ENCODE measurements at regions not wholly inside any gene's neighbourhood (a gene's known extent, or its start where the extent isn't known, plus 50 kb on each side); places are given as distances from the start of the nearest gene placed in this dataset.
A peak's percentile ranks its signal among the peaks of the same experiment; 100 is the strongest.

- Histone ChIP-seq H3K79me2 (ENCODE audit: insufficient read depth, low read length) (no peaks in the 10 kb centered on the region), H3K27ac (ENCODE audit: low read length) (no peak overlapping the region), H3K9ac (ENCODE audit: low read depth, low read length) (no peak overlapping the region), H3K27me3 (ENCODE audit: insufficient read depth, low read length, poor library complexity) (no peaks in the 10 kb centered on the region), H3K36me3 (ENCODE audit: insufficient read depth, low read length) (no peaks in the 10 kb centered on the region), H3K4me1 (ENCODE audit: insufficient read depth, low read length) (no peaks in the 10 kb centered on the region), H3K4me2 (ENCODE audit: insufficient read depth, low read length) (no peak overlapping the region), H2AFZ (ENCODE audit: low read depth, low read length) (no peak overlapping the region), H3K4me3 (ENCODE audit: low read depth in 1 of 2, low read length in 2 of 2) (no peak overlapping the region), H3K9me3 (ENCODE audit: insufficient read depth, low read length, severe bottlenecking) (no peaks in the 10 kb centered on the region), H4K20me1 (ENCODE audit: insufficient read depth, low read length) (no peaks in the 10 kb centered on the region)
- no peak for DNase-seq
- TF ChIP-seq CTCF (IDR thresholded peaks at IDR 0.05; ENCODE audit: borderline replicate concordance, extremely low read depth, low read length, poor library complexity, severe bottlenecking), result no peak
- no peak for TF ChIP-seq EZH2 (IDR thresholded peaks at IDR 0.05; ENCODE audit: borderline replicate concordance, low read depth, low read length, severe bottlenecking)
- no peak; the same call in 2 of the 3 replicates for ATAC-seq (ENCODE audit: insufficient read depth, low read depth)
Observed at GRCh38 chr6:19472153-19472552, 365.0 kb upstream of the ID4 start.

- Histone ChIP-seq H3K36me3 (ENCODE audit: insufficient read depth, low read length) (no peaks in the 10 kb centered on the region), H3K9me3 (ENCODE audit: insufficient read depth, low read length, severe bottlenecking) (no peaks in the 10 kb centered on the region), H4K20me1 (ENCODE audit: insufficient read depth, low read length) (no peaks in the 10 kb centered on the region), H3K4me3 (ENCODE audit: low read depth in 1 of 2, low read length in 2 of 2) (no peak overlapping the region), H3K27ac (ENCODE audit: low read length) (no peak overlapping the region), H3K79me2 (ENCODE audit: insufficient read depth, low read length) (no peaks in the 10 kb centered on the region), H3K27me3 (ENCODE audit: insufficient read depth, low read length, poor library complexity) (no peaks in the 10 kb centered on the region), H3K4me1 (ENCODE audit: insufficient read depth, low read length) (no peaks in the 10 kb centered on the region), H2AFZ (ENCODE audit: low read depth, low read length) (no peak overlapping the region), H3K4me2 (ENCODE audit: insufficient read depth, low read length) (no peak overlapping the region), H3K9ac (ENCODE audit: low read depth, low read length) (no peak overlapping the region)
- ATAC-seq (ENCODE audit: insufficient read depth, low read depth) (no peak), DNase-seq (no peak)
- TF ChIP-seq EZH2 (IDR thresholded peaks at IDR 0.05; ENCODE audit: borderline replicate concordance, low read depth, low read length, severe bottlenecking) (no peak), CTCF (IDR thresholded peaks at IDR 0.05; ENCODE audit: borderline replicate concordance, extremely low read depth, low read length, poor library complexity, severe bottlenecking) (peak; percentile 29)
Observed at GRCh38 chr6:19472850-19473249, 364.3 kb upstream of the ID4 start.

- DNase-seq, result no peak
- Histone ChIP-seq H3K36me3 (ENCODE audit: insufficient read depth, low read length) (no peaks in the 10 kb centered on the region), H2AFZ (ENCODE audit: low read depth, low read length) (no peak overlapping the region), H3K4me3 (ENCODE audit: low read depth in 1 of 2, low read length in 2 of 2) (no peak overlapping the region), H3K9ac (ENCODE audit: low read depth, low read length) (no peak overlapping the region), H3K4me1 (ENCODE audit: insufficient read depth, low read length) (no peaks in the 10 kb centered on the region), H3K79me2 (ENCODE audit: insufficient read depth, low read length) (no peaks in the 10 kb centered on the region), H3K9me3 (ENCODE audit: insufficient read depth, low read length, severe bottlenecking) (no peaks in the 10 kb centered on the region), H4K20me1 (ENCODE audit: insufficient read depth, low read length) (no peaks in the 10 kb centered on the region), H3K27me3 (ENCODE audit: insufficient read depth, low read length, poor library complexity) (no peaks in the 10 kb centered on the region), H3K4me2 (ENCODE audit: insufficient read depth, low read length) (no peak overlapping the region), H3K27ac (ENCODE audit: low read length) (no peak overlapping the region)
- ATAC-seq (ENCODE audit: insufficient read depth, low read depth), result no peak
- TF ChIP-seq CTCF (IDR thresholded peaks at IDR 0.05; ENCODE audit: borderline replicate concordance, extremely low read depth, low read length, poor library complexity, severe bottlenecking) (no peak), EZH2 (IDR thresholded peaks at IDR 0.05; ENCODE audit: borderline replicate concordance, low read depth, low read length, severe bottlenecking) (no peak)
Observed at GRCh38 chr6:19477563-19477962, 359.6 kb upstream of the ID4 start.

- H4K20me1 ChIP-seq (ENCODE audit: insufficient read depth, low read length), result no peaks in the 10 kb centered on the region
- ATAC-seq (ENCODE audit: insufficient read depth, low read depth), result no peak
- H3K36me3 ChIP-seq (ENCODE audit: insufficient read depth, low read length), result no peaks in the 10 kb centered on the region
- DNase-seq, result no peak
- no peaks in the 10 kb centered on the region for H3K79me2 ChIP-seq (ENCODE audit: insufficient read depth, low read length)
- no peaks in the 10 kb centered on the region for H3K9me3 ChIP-seq (ENCODE audit: insufficient read depth, low read length, severe bottlenecking)
- no peak overlapping the region for H3K27ac ChIP-seq (ENCODE audit: low read length)
- no peak overlapping the region for H3K4me2 ChIP-seq (ENCODE audit: insufficient read depth, low read length)
- no peak overlapping the region for H2AFZ ChIP-seq (ENCODE audit: low read depth, low read length)
- H3K9ac ChIP-seq (ENCODE audit: low read depth, low read length), result no peak overlapping the region
- TF ChIP-seq CTCF (IDR thresholded peaks at IDR 0.05; ENCODE audit: borderline replicate concordance, extremely low read depth, low read length, poor library complexity, severe bottlenecking) (no peak), EZH2 (IDR thresholded peaks at IDR 0.05; ENCODE audit: borderline replicate concordance, low read depth, low read length, severe bottlenecking) (no peak)
- no peaks in the 10 kb centered on the region for H3K4me1 ChIP-seq (ENCODE audit: insufficient read depth, low read length)
- no peaks in the 10 kb centered on the region for H3K27me3 ChIP-seq (ENCODE audit: insufficient read depth, low read length, poor library complexity)
- no peak overlapping the region for H3K4me3 ChIP-seq (ENCODE audit: low read depth in 1 of 2, low read length in 2 of 2)
Observed at GRCh38 chr6:19478273-19478672, 358.9 kb upstream of the ID4 start.
